Uterus (tissue), 2 donors: ENCODE measurements at regions not wholly inside any gene's neighbourhood (a gene's known extent, or its start where the extent isn't known, plus 50 kb on each side); places are given as distances from the start of the nearest gene placed in this dataset.

Experiments
- POLR2A ChIP-seq, 2 donors: fragments of 450-650 bp; IDR thresholded peaks; one replicate each; pipeline ENCODE4 v1.6.1; 2016; ENCODE audit warnings: antibody characterized with exemption in 2 of 2, mild to moderate bottlenecking in 1 of 2, moderate library complexity in 1 of 2
- TF ChIP-seq, protein P1 (sequence below), 4 experiments: fragments of 200-600 bp in 2 of 4; fragments of 450-650 bp in 2 of 4; sonication (generic) in 2 of 4; IDR thresholded peaks; one replicate each; pipeline ENCODE4 v1.5.1; 2016 to 2019; ENCODE audit warnings: antibody characterized with exemption in 4 of 4, mild to moderate bottlenecking in 2 of 4, moderate library complexity in 1 of 4

DNA sequence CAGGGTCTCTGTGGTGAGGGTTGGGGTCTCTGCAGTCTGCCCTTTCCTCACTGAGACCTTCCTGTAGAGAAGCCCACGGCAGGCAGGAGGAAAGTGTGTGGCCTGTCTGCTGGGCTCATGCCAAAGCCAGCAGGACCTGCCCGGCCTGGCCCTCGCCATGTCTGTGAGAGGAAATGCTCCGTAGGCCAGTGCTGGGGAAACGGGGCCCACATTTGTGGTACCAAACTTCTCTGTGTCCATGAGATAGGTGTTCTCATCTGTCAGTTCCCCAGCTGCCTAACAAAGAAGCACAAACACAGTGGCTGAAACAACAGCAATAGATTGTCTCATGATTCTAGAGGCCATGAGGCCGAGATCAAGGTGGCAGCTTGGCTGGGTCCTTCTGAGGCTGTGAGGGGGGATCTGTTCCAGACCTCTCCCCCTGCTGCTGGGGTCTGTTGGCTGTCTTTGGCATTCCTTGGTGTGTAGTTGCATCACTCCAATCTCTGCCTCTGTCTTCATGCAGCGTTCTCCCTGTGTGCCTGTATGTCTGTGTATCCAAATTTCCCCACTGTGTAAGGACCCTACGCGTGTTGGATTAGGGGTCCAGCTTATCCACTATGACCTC, 772.5 kb downstream of the TBC1D22A start:
- TF ChIP-seq, protein P1, sequence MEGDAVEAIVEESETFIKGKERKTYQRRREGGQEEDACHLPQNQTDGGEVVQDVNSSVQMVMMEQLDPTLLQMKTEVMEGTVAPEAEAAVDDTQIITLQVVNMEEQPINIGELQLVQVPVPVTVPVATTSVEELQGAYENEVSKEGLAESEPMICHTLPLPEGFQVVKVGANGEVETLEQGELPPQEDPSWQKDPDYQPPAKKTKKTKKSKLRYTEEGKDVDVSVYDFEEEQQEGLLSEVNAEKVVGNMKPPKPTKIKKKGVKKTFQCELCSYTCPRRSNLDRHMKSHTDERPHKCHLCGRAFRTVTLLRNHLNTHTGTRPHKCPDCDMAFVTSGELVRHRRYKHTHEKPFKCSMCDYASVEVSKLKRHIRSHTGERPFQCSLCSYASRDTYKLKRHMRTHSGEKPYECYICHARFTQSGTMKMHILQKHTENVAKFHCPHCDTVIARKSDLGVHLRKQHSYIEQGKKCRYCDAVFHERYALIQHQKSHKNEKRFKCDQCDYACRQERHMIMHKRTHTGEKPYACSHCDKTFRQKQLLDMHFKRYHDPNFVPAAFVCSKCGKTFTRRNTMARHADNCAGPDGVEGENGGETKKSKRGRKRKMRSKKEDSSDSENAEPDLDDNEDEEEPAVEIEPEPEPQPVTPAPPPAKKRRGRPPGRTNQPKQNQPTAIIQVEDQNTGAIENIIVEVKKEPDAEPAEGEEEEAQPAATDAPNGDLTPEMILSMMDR (IDR thresholded peaks at IDR 0.05), result no peak
- no peak for TF ChIP-seq POLR2A (IDR thresholded peaks at IDR 0.05)
